Neutrophil (primary cell): ENCODE measurements at regions not wholly inside any gene's neighbourhood (a gene's known extent, or its start where the extent isn't known, plus 50 kb on each side); places are given as distances from the start of the nearest gene placed in this dataset.

Experiments
- H3K27ac ChIP-seq: fragments of 200-600 bp; sonication (generic); 2 replicates; pipeline ENCODE4 v1.5.1; 2016; ENCODE audit warnings: mild to moderate bottlenecking, moderate library complexity
- H3K27me3 ChIP-seq: fragments of 200-600 bp; sonication (generic); 2 replicates; pipeline ENCODE4 v1.6.0; 2016; ENCODE audit warnings: mild to moderate bottlenecking
- H3K36me3 ChIP-seq: fragments of 200-600 bp; sonication (generic); 2 replicates; pipeline ENCODE4 v1.5.1; 2017
- H3K4me1 ChIP-seq, 2 experiments: fragments of 200-600 bp in 1 of 2; sonication (generic) in 1 of 2; 1 replicate in 1 of 2; 2 replicates in 1 of 2; pipeline versions ENCODE4 v1.5.1 to v1.6.1; 2013 to 2016; ENCODE audit warnings: low read depth in 1 of 2, low read length in 1 of 2, mild to moderate bottlenecking in 1 of 2, moderate library complexity in 1 of 2; ENCODE audit not compliant: control insufficient read depth in 1 of 2, insufficient read depth in 1 of 2
- H3K4me3 ChIP-seq, 2 experiments: fragments of 200-600 bp in 1 of 2; sonication (generic) in 1 of 2; 1 replicate in 1 of 2; 2 replicates in 1 of 2; pipeline ENCODE4 v1.5.1; 2013 to 2016; ENCODE audit warnings: low read depth in 1 of 2, low read length in 1 of 2, mild to moderate bottlenecking in 1 of 2, moderate library complexity in 1 of 2
- H3K9me3 ChIP-seq: fragments of 200-600 bp; sonication (generic); 2 replicates; pipeline ENCODE4 v1.5.1; 2016
- CTCF ChIP-seq: fragments of 200-600 bp; sonication (generic); IDR thresholded peaks from 2 replicates; pipeline ENCODE4 v1.5.1; 2016; ENCODE audit warnings: antibody characterized with exemption

- H3K4me3 ChIP-seq = no peak overlapping the region
- no peaks in the 10 kb centered on the region for H3K36me3 ChIP-seq
- H3K27me3 ChIP-seq = no peaks in the 10 kb centered on the region
- TF ChIP-seq CTCF = no peak
- H3K4me1 ChIP-seq = no peaks in the 10 kb centered on the region
- no peak overlapping the region for H3K27ac ChIP-seq
- H3K9me3 ChIP-seq = no peaks in the 10 kb centered on the region
Observed at GRCh38 chr3:82031596-82031995, 270.2 kb upstream of the GBE1 start.

- Histone ChIP-seq H3K9me3 (no peaks in the 10 kb centered on the region), H3K4me1 (no peaks in the 10 kb centered on the region), H3K27ac (no peak overlapping the region), H3K36me3 (no peaks in the 10 kb centered on the region), H3K27me3 (no peaks in the 10 kb centered on the region), H3K4me3 (no peak overlapping the region)
- no peak for TF ChIP-seq CTCF
Observed at GRCh38 chr3:82030916-82031315, 269.5 kb upstream of the GBE1 start.

GRCh38 chr3:82022836-82023235, 261.4 kb upstream of the GBE1 start:
- Histone ChIP-seq H3K27ac (no peak overlapping the region), H3K4me3 (no peak overlapping the region), H3K27me3 (no peaks in the 10 kb centered on the region), H3K36me3 (no peaks in the 10 kb centered on the region), H3K9me3 (no peaks in the 10 kb centered on the region), H3K4me1 (no peaks in the 10 kb centered on the region)
- TF ChIP-seq CTCF = no peak

- H3K27ac ChIP-seq = no peak overlapping the region
- H3K27me3 ChIP-seq = no peaks in the 10 kb centered on the region
- H3K9me3 ChIP-seq = no peaks in the 10 kb centered on the region
- no peaks in the 10 kb centered on the region for H3K4me1 ChIP-seq
- no peak for TF ChIP-seq CTCF
- H3K36me3 ChIP-seq = no peaks in the 10 kb centered on the region
- no peak overlapping the region for H3K4me3 ChIP-seq
Observed at GRCh38 chr3:82020282-82020681, 258.8 kb upstream of the GBE1 start.

GRCh38 chr3:82015241-82015640, 253.8 kb upstream of the GBE1 start:
- H3K9me3 ChIP-seq = no peaks in the 10 kb centered on the region
- H3K27ac ChIP-seq = no peak overlapping the region
- H3K4me1 ChIP-seq = no peaks in the 10 kb centered on the region
- no peaks in the 10 kb centered on the region for H3K27me3 ChIP-seq
- TF ChIP-seq CTCF = no peak
- H3K36me3 ChIP-seq = no peaks in the 10 kb centered on the region
- H3K4me3 ChIP-seq = no peak overlapping the region

- TF ChIP-seq CTCF = no peak
- no peaks in the 10 kb centered on the region for H3K4me1 ChIP-seq
- H3K27me3 ChIP-seq = no peaks in the 10 kb centered on the region
- no peaks in the 10 kb centered on the region for H3K9me3 ChIP-seq
- H3K27ac ChIP-seq = no peak overlapping the region
- H3K36me3 ChIP-seq = no peaks in the 10 kb centered on the region
- no peak overlapping the region for H3K4me3 ChIP-seq
Observed at GRCh38 chr3:82012775-82013174, 251.3 kb upstream of the GBE1 start.
